Epithelial cell of esophagus (primary cell): ENCODE measurements at regions not wholly inside any gene's neighbourhood (a gene's known extent, or its start where the extent isn't known, plus 50 kb on each side); places are given as distances from the start of the nearest gene placed in this dataset.
"Not testable (repeated sequence)": the region's sequence is repeated elsewhere in the genome, so short reads cannot be mapped to it uniquely, and the experiment has no call there.

Source experiments
- DNase-seq: peaks from one replicate; pipeline ENCODE4 v3.0.0; 2010; ENCODE audit warnings: low read depth
- H3K4me3 ChIP-seq: 2 replicates; pipeline ENCODE4 v1.5.1; 2011; ENCODE audit warnings: mild to moderate bottlenecking, low read length, control low read depth
- CTCF ChIP-seq: IDR thresholded peaks from 2 replicates; pipeline ENCODE4 v1.5.1; 2011; ENCODE audit warnings: low read depth, mild to moderate bottlenecking, low read length, control low read depth, inconsistent platforms; ENCODE audit not compliant: insufficient read depth; ENCODE audit errors: missing control alignments

GRCh38 chr4:151540728-151541388 lies 131.9 kb downstream of the FHIP1A start:
- no peak for TF ChIP-seq CTCF
- H3K4me3 ChIP-seq = peak overlapping the region; percentile 28
- DNase-seq = peak; percentile 100

- peak; percentile 97 for DNase-seq
Observed at GRCh38 chr4:151541389-151542071, 132.6 kb downstream of the FHIP1A start.

GRCh38 chr4:151548708-151549107 lies 139.7 kb downstream of the FHIP1A start:
- no peak for DNase-seq
- H3K4me3 ChIP-seq = no peak overlapping the region
- no peak for TF ChIP-seq CTCF

More at GRCh38 chr4:151541389-151542071, 132.6 kb downstream of the FHIP1A start:
- TF ChIP-seq CTCF = no peak
- H3K4me3 ChIP-seq = peak overlapping the region; percentile 28

- not testable (repeated sequence) for H3K4me3 ChIP-seq, DNase-seq
Observed at GRCh38 chr4:151549378-151549777, 140.4 kb downstream of the FHIP1A start.

DNA sequence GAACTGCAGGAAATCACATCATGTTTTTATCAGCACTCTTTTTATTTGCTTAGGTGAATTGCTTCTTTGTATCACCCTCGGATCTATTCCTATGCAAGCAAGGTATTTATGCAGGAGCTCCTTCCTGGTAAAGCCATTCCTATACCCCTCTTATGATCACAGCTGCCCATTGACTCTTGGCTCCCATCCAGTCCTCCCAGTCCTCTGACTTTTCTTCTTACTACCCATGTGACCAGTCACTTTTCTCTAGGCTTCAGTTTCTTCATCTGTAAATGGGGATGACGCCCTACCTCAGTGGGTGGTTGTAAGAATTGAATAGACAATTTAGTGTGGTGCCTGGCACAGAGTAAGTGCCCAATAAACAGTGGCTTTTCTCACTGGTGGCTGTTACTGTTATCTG lies 144.9 kb downstream of the FHIP1A start:
- no peak for DNase-seq
- H3K4me3 ChIP-seq = no peak overlapping the region
- no peak for TF ChIP-seq CTCF

DNA sequence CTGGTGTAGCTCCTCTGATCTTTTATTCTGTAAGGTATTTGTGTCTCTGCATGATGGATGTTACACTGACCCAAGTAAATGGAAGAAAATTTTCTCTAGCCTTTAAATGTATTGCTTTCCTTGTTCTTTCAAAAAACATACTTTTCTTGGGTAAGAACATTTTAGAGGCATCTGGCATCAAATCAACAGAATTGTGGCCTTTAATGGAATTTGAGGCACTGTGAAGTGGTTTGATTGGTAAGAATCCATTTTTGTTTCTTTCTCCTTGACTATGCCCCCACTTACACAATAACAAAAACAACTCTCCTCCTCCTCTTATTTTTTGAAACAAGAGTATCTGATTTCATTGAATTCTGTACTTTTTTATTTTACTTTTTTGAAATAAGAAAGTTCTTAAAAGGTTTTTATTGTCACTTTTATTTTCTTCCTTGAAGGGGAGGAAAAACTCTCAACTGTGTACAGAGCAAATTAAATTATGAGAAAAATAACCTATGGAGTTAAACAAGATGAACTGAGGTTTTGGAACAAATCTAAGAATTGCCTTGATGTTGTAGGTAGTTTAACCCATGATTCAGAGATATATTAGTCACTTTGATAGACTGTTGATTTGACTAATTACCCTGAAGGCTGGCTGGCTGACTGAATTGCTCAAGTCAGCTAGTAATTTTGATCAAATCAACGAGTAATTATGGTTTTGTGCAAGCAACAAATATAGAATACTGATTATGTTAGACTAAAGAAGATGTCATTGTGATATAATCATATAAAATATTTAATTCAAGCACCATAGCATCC lies 146.4 kb downstream of the FHIP1A start:
- peak; percentile 76 for DNase-seq
- TF ChIP-seq CTCF = no peak
- no peak overlapping the region for H3K4me3 ChIP-seq

DNA sequence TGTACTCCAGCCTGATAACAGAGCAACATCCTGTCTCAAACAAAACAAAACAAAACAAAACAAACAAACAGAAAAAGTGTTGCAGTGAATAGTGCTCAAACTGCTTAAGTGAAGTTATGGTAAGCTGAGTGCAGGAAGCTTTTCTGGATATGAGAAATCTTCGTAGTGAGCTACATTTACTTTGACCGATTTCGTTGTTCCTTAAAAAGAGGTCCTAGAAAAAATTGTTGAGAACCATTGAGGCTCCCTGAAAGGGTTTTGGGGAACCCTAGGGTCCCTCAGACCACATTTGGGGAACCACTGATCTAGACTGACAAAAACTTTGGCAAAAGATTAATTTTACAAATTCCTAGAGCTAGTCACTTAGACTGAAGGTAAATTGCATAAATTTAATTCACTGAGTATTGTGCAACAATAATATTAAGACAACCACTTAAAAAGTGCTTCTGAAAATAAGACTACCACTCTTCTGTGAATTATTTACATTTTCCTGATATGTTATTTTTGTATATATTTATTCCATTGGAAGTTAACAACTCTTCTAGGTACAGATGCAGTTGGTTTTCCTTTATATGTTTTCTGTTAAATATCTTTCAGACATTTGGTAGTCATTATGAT lies 149.6 kb downstream of the FHIP1A start:
- H3K4me3 ChIP-seq = no peak overlapping the region

More for the DNA sequence above, 149.6 kb downstream of the FHIP1A start:
- no peak for TF ChIP-seq CTCF
- no peak for DNase-seq
